Calu3 (cell line): ENCODE measurements at regions not wholly inside any gene's neighbourhood (a gene's known extent, or its start where the extent isn't known, plus 50 kb on each side); places are given as distances from the start of the nearest gene placed in this dataset.
"Not testable (repeated sequence)": the region's sequence is repeated elsewhere in the genome, so short reads cannot be mapped to it uniquely, and the experiment has no call there.

Experiments used
- BruUV-seq: library from RNA; stranded (reverse); fragments of 400-500 nt; replicated peaks from 2 replicates; lab custom pipeline; 2021; lab: Mats Ljungman, UMichigan
- CTCF ChIA-PET: fragments of 300-600 bp; sonication (Branson Sonifier 250); formaldehyde crosslinking; loops from one replicate; lab custom pipeline; 2022; ENCODE audit warnings: antibody characterized with exemption; lab: Charles Lee
- DNase-seq: peaks from one replicate; pipeline ENCODE4 v3.0.0; 2022
- H3K27ac Mint-ChIP-seq: one replicate; pipeline ENCODE4 v1.8.0; 2022; ENCODE audit warnings: mixed read lengths; ENCODE audit not compliant: unreplicated experiment
- H3K27me3 Mint-ChIP-seq: one replicate; pipeline ENCODE4 v1.8.0; 2022; ENCODE audit warnings: mixed read lengths; ENCODE audit not compliant: unreplicated experiment
- H3K36me3 Mint-ChIP-seq: one replicate; pipeline ENCODE4 v1.8.0; 2022; ENCODE audit warnings: mild to moderate bottlenecking, moderate library complexity, mixed read lengths; ENCODE audit not compliant: insufficient read depth, unreplicated experiment
- H3K4me1 Mint-ChIP-seq: one replicate; pipeline ENCODE4 v1.8.0; 2022; ENCODE audit warnings: mild to moderate bottlenecking, low read depth, mixed read lengths; ENCODE audit not compliant: unreplicated experiment
- H3K4me3 Mint-ChIP-seq: one replicate; pipeline ENCODE4 v1.8.0; 2022; ENCODE audit warnings: mild to moderate bottlenecking, low read depth, moderate library complexity, mixed read lengths; ENCODE audit not compliant: unreplicated experiment
- H3K9me3 Mint-ChIP-seq: one replicate; pipeline ENCODE4 v1.8.0; 2022; ENCODE audit warnings: low read depth, mixed read lengths; ENCODE audit not compliant: unreplicated experiment
- CTCF ChIP-seq: fragments of 200-600 bp; IDR thresholded peaks from one replicate; pipeline ENCODE4 v1.8.0; 2022; ENCODE audit warnings: antibody characterized with exemption; ENCODE audit not compliant: unreplicated experiment
- intact Hi-C: fragments of 100-400 bp; cut with micrococcal nuclease; formaldehyde crosslinking; loops from one replicate; pipeline ENCODE4 v1.10.0; 2022; ENCODE audit not compliant: unreplicated experiment

- intact Hi-C loops: no loop called here
- no peaks in the 10 kb centered on the region for H3K36me3 Mint-ChIP-seq
- H3K9me3 Mint-ChIP-seq: peaks cover 14% of the 10 kb centered on the region
- H3K4me3 Mint-ChIP-seq: no peak overlapping the region
- no peak overlapping the region for H3K27ac Mint-ChIP-seq
- CTCF ChIA-PET: no interaction called here
- no peaks in the 10 kb centered on the region for H3K27me3 Mint-ChIP-seq
- H3K4me1 Mint-ChIP-seq: no peaks in the 10 kb centered on the region
- TF ChIP-seq CTCF: no peak
- no peak for DNase-seq
- BruUV-seq: no TSS peak
These were observed 434.1 kb downstream of the ZNF536 start for GRCh38 chr19:30806311-30806710.

- intact Hi-C loops: no loop called here
These were observed 432.6 kb downstream of the ZNF536 start for GRCh38 chr19:30804751-30805150.

GRCh38 chr19:30804333-30804732, 432.1 kb downstream of the ZNF536 start:
- H3K27ac Mint-ChIP-seq, CTCF ChIA-PET, H3K9me3 Mint-ChIP-seq, BruUV-seq, H3K4me3 Mint-ChIP-seq, H3K36me3 Mint-ChIP-seq, H3K4me1 Mint-ChIP-seq, H3K27me3 Mint-ChIP-seq, intact Hi-C loops, DNase-seq: not testable (repeated sequence)

More at GRCh38 chr19:30804751-30805150, 432.6 kb downstream of the ZNF536 start:
- no peaks in the 10 kb centered on the region for H3K4me1 Mint-ChIP-seq
- H3K36me3 Mint-ChIP-seq: no peaks in the 10 kb centered on the region
- no peak for DNase-seq
- peaks cover 8% of the 10 kb centered on the region for H3K9me3 Mint-ChIP-seq
- H3K27me3 Mint-ChIP-seq: no peaks in the 10 kb centered on the region
- H3K4me3 Mint-ChIP-seq: no peak overlapping the region
- no peak overlapping the region for H3K27ac Mint-ChIP-seq
- no peak for TF ChIP-seq CTCF
- CTCF ChIA-PET: no interaction called here
- BruUV-seq: no TSS peak

- intact Hi-C loops: no loop called here
- Mint-ChIP-seq H3K27me3 (no peaks in the 10 kb centered on the region), H3K36me3 (no peaks in the 10 kb centered on the region), H3K27ac (no peak overlapping the region), H3K9me3 (peaks cover 3% of the 10 kb centered on the region), H3K4me3 (no peak overlapping the region), H3K4me1 (no peaks in the 10 kb centered on the region)
- no TSS peak for BruUV-seq
- no peak for TF ChIP-seq CTCF
- DNase-seq: no peak
- CTCF ChIA-PET: interaction anchor here (0.6 kb wide), 1 partner anchor 31 kb away, joined by 5 read pairs; no protein-coding TSS in a partner anchor
These were observed 430.3 kb downstream of the ZNF536 start for GRCh38 chr19:30802424-30803013.
